Heart left ventricle (tissue), 16 donors: ENCODE measurements at regions not wholly inside any gene's neighbourhood (a gene's known extent, or its start where the extent isn't known, plus 50 kb on each side); places are given as distances from the start of the nearest gene placed in this dataset.

Experiments
- ATAC-seq, 4 donors: fragments of 200-7000 bp; cut with Tn5 transposase; one replicate each; pipeline ENCODE4 v1.9.1; 2020 to 2022; ENCODE audit warnings: moderate library complexity in 4 of 4, mild to moderate bottlenecking in 3 of 4, moderate number of reproducible peaks in 1 of 4
- DNase-seq, 5 donors: peaks; one replicate each; pipeline ENCODE4 v3.0.0-alpha.2; 2020
- H3K27ac ChIP-seq, 12 donors: fragments of 200-600 bp; sonication (generic) in 4 of 12; one replicate each; pipeline versions ENCODE4 v1.5.0 to v1.8.0; 2016 to 2022; ENCODE audit warnings: mild to moderate bottlenecking in 2 of 12
- H3K27me3 ChIP-seq, 9 donors: fragments of 200-600 bp; sonication (generic) in 2 of 9; one replicate each; pipeline versions ENCODE4 v1.5.1 to v1.8.0; 2016 to 2022; ENCODE audit warnings: mild to moderate bottlenecking in 3 of 9
- H3K36me3 ChIP-seq, 9 donors: fragments of 200-600 bp; sonication (generic) in 2 of 9; one replicate each; pipeline versions ENCODE4 v1.5.0 to v1.8.0; 2018 to 2022; ENCODE audit warnings: mild to moderate bottlenecking in 2 of 9
- H3K4me1 ChIP-seq, 12 donors: fragments of 200-600 bp; sonication (generic) in 4 of 12; one replicate each; pipeline versions ENCODE4 v1.5.0 to v1.8.0; 2016 to 2022; ENCODE audit warnings: mild to moderate bottlenecking in 3 of 12
- H3K4me3 ChIP-seq, 12 donors: fragments of 200-600 bp; sonication (generic) in 4 of 12; one replicate each; pipeline versions ENCODE4 v1.5.0 to v1.8.0; 2017 to 2022; ENCODE audit warnings: mild to moderate bottlenecking in 9 of 12, moderate library complexity in 4 of 12
- H3K9me3 ChIP-seq, 12 donors: fragments of 200-600 bp; sonication (generic) in 4 of 12; one replicate each; pipeline versions ENCODE4 v1.5.0 to v1.8.0; 2016 to 2022; ENCODE audit warnings: mild to moderate bottlenecking in 1 of 12
- POLR2A ChIP-seq, 2 donors: fragments of 450-650 bp; IDR thresholded peaks; one replicate each; pipeline ENCODE4 v1.6.1; 2017; ENCODE audit warnings: antibody characterized with exemption in 2 of 2, mild to moderate bottlenecking in 2 of 2, moderate library complexity in 2 of 2
- WGBS, 4 donors: extraction: QIAGEN DNeasy Blood & Tissue Kit in 2 of 4; methylation state at CpG; one replicate each; pipeline versions ENCODE4 v1.1.5 to v1.1.7; 2013 to 2018; 5-methylcytosine and 5-hydroxymethylcytosine counted together
- intact Hi-C, 10 donors: fragments of 100-400 bp; cut with DNase I; formaldehyde crosslinking; loops; one replicate each; pipeline versions ENCODE4 v1.11.1 to v1.14.2; 2022
- TF ChIP-seq, protein P1 (sequence below), 12 donors: fragments of 200-600 bp; sonication (generic) in 4 of 12; IDR thresholded peaks; one replicate each; pipeline versions ENCODE4 v1.5.0 to v1.8.0; 2018 to 2022; ENCODE audit warnings: antibody characterized with exemption in 12 of 12, mild to moderate bottlenecking in 5 of 12
- donor health status: ischemic (EF 13 %, LVEDD 7.1; RV severe dilation, severe dysfunction).
- donor health status: healthy with polysubstance abuse.
- donor health status: DM: no; HTN: yes; CAD: no.
- donor health status: DM: no; HTN: no; CAD: no.
- donor health status: ischemic (EF 25% LVEDD 6.9; RV normal size, moderate dysfunction).
- donor health status: ischemic (EF 25% LVEDD 5.7; RV mildly dilated, moderate dysfunction).
- donor health status: healthy.
- donor health status: DM: yes; HTN: yes; CAD: no.
- donor health status: ischemic (EF 35%, LVEDD 5.7; RV mildly dilated, moderate dysfunction).
- donor health status: nonischemic (EF 11% LVEDD 7.7; RV severe dilation, severe dysfunction).
- donor health status: DM: yes; HTN: yes; CAD: no.
- donor health status: PGD.
- donor health status: ischemic (EF 29% LVEDD 5.4; RV normal size, mild dysfunction).
- donor health status: nonischemic (EF 23%, LVEDD 6.1; RV moderate dilation, normal function).

DNA sequence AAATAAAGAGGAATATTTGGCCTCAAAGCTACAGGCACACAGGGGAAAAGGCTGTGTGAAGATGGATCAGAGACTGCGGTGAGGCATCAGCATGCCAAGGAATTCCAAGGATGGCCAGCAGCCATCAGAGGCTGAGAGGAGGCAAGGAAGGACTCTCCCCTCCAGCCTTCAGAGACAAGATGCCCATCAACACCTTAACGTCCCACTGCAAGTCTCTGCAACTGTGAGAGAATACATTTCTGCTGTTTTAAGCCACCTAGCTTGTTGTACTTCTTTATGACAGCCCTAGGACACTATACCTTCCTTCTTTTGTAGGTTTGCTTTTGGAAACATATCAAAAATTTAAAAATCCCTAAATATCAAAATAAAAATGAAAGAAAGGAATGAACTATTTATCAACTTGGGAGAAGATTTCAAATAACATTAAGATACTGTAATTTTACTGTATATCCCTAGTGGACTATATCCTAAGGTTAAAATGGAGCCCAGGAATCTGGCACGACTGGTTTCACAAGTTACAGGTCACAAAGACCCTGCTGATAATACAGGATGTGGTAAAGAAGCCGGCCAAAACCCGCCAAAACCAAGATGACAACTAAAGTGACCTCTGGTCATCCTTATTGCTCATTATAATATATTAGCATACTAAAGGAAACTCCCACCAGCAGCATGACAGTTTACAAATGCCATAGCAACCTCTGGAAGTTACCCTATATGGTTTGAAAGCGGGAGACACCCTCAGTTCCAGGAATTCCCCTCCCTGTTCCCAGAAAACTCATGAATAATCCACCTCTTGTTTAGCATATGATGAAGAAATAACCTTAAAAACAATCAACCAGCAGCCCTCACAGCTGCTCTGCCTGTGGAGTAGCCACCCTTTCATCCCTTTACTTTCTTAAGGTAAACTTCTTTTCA is 185.2 kb downstream of the AVL9 start:
- TF ChIP-seq POLR2A (IDR thresholded peaks at IDR 0.05), result no peak
- TF ChIP-seq, protein P1, sequence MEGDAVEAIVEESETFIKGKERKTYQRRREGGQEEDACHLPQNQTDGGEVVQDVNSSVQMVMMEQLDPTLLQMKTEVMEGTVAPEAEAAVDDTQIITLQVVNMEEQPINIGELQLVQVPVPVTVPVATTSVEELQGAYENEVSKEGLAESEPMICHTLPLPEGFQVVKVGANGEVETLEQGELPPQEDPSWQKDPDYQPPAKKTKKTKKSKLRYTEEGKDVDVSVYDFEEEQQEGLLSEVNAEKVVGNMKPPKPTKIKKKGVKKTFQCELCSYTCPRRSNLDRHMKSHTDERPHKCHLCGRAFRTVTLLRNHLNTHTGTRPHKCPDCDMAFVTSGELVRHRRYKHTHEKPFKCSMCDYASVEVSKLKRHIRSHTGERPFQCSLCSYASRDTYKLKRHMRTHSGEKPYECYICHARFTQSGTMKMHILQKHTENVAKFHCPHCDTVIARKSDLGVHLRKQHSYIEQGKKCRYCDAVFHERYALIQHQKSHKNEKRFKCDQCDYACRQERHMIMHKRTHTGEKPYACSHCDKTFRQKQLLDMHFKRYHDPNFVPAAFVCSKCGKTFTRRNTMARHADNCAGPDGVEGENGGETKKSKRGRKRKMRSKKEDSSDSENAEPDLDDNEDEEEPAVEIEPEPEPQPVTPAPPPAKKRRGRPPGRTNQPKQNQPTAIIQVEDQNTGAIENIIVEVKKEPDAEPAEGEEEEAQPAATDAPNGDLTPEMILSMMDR (IDR thresholded peaks at IDR 0.05), result no peak
- H3K27ac ChIP-seq, result no peak overlapping the region
- H3K9me3 ChIP-seq, result no peaks in the 10 kb centered on the region
- WGBS, 4 donors, result 68 to 82% (median 73%) methylated on average over 6 of the region's 6 CpGs
- ATAC-seq, result no peak
- peaks cover 0 to 13% (median 2%) of the 10 kb centered on the region in 9 donors for H3K36me3 ChIP-seq
- no peak overlapping the region for H3K4me3 ChIP-seq
- no peaks in the 10 kb centered on the region for H3K27me3 ChIP-seq
- no peak for DNase-seq
- intact Hi-C loops, result no loop called here
- peaks cover 0 to 8% (median 0%) of the 10 kb centered on the region in 12 donors for H3K4me1 ChIP-seq

DNA sequence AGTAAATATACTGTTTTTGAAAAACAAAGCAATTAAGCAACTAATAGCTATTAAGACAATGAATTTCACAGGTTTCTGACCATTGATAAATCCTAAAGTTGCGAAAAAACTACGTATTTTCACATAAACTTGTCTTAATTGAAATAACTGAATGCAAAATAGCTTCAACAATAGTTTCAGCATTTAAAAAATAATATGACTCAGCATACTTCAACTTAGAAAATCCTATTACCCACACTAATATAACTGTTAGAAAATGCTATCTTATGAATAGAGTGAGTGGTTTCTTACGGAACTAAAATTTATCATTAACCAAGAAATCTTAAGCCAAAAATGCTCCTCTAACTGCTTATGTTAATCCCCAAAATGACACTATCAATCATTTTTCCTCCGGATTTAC is 183.9 kb downstream of the AVL9 start:
- ATAC-seq (no peak), DNase-seq (no peak)
- Histone ChIP-seq H3K27me3 (no peaks in the 10 kb centered on the region), H3K4me1 (peaks cover 0 to 8% (median 0%) of the 10 kb centered on the region in 12 donors), H3K4me3 (no peak overlapping the region), H3K9me3 (no peaks in the 10 kb centered on the region), H3K27ac (no peak overlapping the region), H3K36me3 (peaks cover 0 to 16% (median 2%) of the 10 kb centered on the region in 9 donors)
- intact Hi-C loops, result no loop called here
- TF ChIP-seq POLR2A (IDR thresholded peaks at IDR 0.05), result no peak
- TF ChIP-seq, protein P1 (IDR thresholded peaks at IDR 0.05), result no peak
- 95 to 97% (median 97%) methylated on average over 4 of the region's 4 CpGs for WGBS, 4 donors

DNA sequence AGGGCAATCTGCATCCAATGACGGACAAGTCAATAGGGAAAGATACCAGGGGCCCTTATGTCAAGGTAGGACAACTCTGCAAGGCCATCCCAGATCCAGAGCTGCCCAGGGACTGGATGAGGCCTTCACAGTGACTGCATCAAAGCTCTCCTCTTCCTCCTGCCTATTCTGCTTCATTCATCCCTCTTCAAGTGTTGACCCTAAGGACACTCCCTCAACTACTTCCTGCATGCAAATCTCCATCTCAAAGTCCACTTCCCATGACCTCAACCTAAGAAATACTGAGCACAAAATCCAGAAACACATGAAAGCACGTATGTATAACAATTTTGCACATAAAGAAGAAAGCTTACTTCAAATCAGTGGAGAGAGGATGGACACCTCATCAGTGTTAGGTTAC is 182.3 kb downstream of the AVL9 start:
- DNase-seq (no peak), ATAC-seq (no peak)
- Histone ChIP-seq H3K27ac (no peak overlapping the region), H3K9me3 (no peaks in the 10 kb centered on the region), H3K27me3 (no peaks in the 10 kb centered on the region), H3K4me3 (no peak overlapping the region), H3K4me1 (peaks cover 0 to 8% (median 0%) of the 10 kb centered on the region in 12 donors), H3K36me3 (peaks cover 0 to 17% (median 2%) of the 10 kb centered on the region in 9 donors)
- intact Hi-C loops, result no loop called here
- WGBS, 4 donors, result 85 to 93% (median 92%) methylated on average over 1 to 2 of the region's 2 CpGs
- TF ChIP-seq POLR2A (IDR thresholded peaks at IDR 0.05), result no peak
- TF ChIP-seq, protein P1 (IDR thresholded peaks at IDR 0.05), result no peak

DNA sequence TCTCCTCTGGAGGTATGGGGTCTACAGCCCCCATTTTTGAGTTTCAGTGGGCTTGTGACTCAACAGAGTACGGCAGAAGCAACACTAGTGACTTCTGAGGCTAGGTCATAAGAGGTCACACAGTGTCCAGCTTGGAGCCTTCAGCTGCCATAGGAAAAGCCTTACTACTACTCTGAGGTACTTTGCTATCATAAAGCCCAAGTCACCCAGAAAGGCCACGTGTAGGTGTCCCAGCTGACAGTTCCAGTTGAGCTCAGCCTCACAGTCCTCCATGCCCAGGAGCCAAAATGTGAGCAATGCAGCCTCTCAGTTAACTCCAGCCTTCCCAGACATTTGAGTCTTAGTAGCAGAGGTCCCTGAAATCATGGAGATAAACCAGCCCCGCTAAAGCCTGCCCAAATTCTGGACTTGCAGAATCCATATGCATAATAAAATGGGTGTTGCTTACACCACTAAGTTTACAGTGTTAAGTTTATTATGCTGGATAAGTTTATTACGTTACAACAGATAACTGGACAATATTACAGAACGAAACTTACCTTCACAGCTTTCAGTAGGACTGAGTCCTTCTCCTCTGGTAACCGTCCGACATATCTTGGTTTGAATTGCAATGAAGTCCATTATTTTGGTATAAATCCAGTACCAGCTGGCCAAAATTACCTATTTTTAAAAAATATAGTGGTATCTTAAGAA is 181.1 kb downstream of the AVL9 start:
- Histone ChIP-seq H3K4me3 (no peak overlapping the region), H3K27ac (no peak overlapping the region), H3K27me3 (no peaks in the 10 kb centered on the region), H3K9me3 (no peaks in the 10 kb centered on the region), H3K4me1 (peaks cover 0 to 8% (median 0%) of the 10 kb centered on the region in 12 donors), H3K36me3 (peaks cover 0 to 17% (median 2%) of the 10 kb centered on the region in 9 donors)
- intact Hi-C loops, result no loop called here
- 89 to 97% (median 93%) methylated on average over 7 of the region's 7 CpGs for WGBS, 4 donors
- TF ChIP-seq, protein P1 (IDR thresholded peaks at IDR 0.05), result no peak
- TF ChIP-seq POLR2A (IDR thresholded peaks at IDR 0.05), result no peak
- DNase-seq, result no peak
- ATAC-seq, result no peak
